GM21786 (cell line): ENCODE measurements at regions not wholly inside any gene's neighbourhood (a gene's known extent, or its start where the extent isn't known, plus 50 kb on each side); places are given as distances from the start of the nearest gene placed in this dataset.

ENCODE experiments used
- ATAC-seq: cut with Tn5 transposase; IDR thresholded peaks from one replicate; pipeline ENCODE4 v1.9.1; 2021; ENCODE audit not compliant: unreplicated experiment

DNA sequence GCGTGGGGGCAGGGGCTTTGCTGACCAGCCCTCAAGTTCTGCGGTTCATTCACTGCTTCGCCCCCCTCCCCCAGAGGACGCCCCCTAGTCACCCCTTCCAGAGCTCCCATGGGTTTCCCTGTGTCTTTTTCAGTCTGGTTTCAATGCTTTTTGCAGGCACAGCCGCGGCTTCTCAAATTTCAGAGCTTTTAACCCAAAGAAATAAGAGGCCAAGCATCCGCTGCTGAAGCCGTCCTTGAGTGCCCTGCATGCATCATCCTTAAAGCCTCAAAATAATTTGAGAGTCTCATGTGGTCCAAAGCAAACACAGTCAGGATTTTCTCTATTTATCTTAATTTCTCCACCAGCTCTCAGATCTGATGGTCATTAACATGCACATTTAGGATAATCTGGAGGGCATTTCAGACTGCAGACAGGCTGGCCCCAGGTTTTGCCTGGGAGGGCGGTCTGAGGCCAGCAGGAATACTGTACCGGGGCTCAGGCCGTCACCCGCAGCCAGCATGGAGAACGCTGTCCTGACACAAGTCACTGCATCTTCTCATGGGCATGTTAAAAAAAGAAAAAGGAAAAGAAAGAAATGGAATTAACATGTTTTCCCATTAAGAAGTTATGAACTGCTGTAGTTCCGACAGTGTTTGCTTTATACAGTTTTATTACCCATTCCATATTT lies 420.8 kb upstream of the IRX4 start:
- ATAC-seq, result no peak

DNA sequence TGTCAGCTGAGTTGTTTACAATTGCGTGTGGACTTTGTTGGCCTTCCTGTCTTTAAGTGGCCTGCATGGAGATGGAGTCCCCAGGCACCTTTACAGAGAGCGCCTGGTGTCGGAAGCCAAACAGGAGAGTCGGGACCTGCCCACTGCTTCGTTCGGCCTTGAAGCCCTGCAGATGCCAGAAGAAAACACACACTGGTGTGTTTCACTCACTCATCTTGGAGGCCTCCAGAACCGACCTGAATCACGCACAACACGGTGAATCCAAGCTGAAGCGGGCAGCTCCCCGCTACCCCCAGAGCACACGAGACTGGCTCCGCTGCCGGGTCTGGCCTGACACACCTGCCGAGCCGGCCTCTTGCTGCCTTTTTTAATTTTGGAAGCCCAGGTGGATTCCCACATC lies 419.4 kb upstream of the IRX4 start:
- no peak for ATAC-seq

DNA sequence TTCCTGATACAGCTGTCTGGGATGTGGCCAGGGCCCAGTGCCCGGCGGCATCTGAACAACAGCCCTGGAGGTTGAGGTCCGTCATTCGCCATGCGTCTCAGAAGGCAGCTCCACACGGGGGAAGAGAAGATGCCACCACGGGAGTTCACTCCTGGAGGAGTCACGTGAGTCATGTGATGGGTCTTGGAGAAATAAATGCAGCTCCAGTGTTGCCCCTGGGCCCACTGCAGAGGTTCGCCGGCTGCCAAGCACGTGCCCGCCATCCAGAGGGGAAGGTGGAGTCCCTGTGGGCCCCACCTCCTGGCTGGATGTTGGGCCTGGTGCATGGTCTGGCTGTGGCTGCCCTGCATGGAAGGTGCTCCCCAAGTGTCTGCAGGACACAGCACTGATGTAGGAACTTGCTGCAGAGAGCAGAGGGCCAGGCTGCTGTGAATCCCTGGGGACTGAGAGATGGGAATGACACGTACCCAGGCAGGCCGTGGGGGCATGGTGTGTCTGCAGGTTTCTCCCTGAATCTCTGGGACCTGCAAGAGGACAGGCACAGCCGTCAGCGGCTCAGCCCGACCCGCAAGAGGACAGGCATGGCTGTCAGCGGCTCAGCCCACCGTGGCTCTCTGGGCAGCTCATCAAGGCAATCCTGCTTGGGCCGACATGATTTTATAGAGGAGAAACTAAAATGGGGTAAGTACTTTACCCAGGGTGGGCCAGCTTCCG lies 418.3 kb upstream of the IRX4 start:
- no peak for ATAC-seq

DNA sequence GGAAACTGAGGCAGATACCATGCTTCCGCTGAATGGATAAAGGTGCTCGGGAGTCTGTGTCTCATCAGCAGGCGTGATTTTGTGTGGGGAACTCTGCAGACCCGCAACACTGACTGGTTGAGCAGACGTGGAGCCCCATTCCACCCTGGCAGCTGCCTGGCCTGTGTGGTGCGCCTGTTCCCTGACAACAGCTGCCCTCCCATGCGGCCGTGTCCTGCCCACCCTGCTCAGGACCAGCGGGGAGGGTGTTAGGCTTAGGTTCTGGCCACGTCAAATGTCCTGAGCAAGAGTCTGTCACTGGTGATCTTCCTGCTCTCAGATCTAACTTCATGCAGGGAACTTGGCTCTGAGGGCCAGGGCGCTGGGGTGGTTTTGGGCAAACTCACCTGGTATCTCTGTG lies 417.7 kb upstream of the IRX4 start:
- ATAC-seq, result no peak

DNA sequence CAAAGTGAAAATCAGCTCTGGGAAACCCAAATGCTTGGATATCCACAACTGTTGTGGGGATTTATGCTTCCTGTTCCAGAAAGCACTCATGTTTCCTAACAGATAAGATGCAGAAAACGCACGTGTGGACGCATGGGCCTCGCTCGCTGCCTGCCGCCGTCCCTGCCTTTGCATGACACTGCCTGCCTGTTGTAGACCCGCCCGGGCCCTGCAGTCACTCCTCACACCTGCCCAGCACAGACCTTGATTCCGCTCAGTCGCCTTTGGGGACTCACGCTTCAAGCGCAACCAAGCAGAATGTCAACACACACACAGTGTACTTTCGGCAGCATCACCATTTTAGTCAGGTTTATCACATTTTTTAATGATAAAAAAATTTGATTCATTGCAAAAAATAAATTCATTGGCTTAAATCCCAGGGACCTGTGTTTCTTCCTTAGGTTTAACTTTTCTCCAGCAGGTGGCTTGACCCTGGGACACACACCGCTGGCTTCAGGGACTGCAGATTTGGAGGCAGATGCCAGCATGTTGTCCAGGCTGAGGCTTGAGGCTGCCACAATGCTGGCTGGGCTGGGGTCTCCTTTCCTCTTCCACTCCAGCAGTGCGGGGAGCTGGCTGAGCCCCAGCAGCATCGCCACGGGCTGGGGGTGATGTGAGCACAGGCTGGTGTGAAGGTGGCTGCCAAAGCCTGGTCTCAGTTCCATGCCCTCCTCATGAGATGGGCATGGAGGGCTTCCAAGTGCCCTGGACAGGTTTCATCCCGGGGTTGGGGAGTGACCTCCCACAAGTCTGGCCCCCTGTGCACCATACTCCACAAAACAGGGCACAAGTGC lies 416.9 kb upstream of the IRX4 start:
- ATAC-seq, result no peak

DNA sequence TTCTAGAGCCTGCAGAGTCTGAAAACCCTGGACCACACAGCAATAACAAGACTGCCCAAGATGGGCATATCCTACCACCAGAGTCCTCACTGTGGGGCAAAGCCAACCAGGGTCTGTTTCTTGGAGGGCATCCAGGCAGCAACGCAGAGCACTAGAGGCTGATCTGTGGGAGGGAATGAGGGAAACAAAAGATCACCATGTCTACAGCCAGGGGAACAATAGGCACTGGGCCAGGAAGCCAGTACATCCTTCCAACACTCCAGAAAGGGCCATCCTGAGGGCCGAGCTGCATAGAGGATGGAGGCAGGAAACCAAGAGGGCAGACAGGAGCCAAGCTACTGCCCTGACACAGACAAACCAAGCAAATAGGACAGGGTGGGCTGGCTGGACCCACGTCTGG lies 416.1 kb upstream of the IRX4 start:
- ATAC-seq, result no peak

DNA sequence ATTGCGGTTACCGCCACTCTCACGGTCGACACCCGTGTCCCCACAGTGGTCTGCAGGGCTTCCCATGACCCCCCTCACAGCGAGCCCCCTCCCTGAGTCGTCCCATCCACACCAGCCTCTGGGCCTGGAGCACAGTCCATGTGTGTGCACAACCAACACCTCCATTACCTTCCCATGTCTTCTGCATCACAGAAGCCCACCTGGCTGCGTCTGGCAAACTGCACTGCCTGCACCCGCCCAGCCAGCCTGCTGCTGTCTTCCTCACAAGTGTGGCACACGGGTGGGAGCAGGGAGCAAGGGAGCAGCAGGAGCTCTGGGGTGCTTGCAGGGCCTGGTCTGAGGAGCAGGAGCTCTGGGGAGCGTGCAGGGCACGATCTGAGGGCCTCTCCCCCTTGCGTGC lies 415.3 kb upstream of the IRX4 start:
- no peak for ATAC-seq

DNA sequence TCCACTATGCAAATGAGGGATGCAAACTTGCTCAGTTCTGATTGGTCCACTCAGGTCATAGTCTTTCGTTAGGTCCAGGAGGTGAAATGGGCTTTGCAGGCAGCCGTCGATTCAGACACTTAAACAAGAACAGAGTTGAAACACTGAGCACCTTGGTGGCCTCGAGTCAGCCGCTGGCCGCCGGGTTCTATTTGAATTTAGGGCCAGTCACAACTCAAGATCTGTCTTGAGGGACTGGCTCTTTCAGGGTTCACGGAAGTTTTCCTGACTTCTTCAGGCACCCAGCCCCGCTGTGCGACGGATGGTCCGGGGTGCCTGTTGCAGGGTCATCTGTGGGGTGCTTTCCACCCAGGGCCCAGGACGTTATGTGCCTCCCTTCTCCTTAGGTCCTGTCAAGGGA lies 412.8 kb upstream of the IRX4 start:
- no peak for ATAC-seq

DNA sequence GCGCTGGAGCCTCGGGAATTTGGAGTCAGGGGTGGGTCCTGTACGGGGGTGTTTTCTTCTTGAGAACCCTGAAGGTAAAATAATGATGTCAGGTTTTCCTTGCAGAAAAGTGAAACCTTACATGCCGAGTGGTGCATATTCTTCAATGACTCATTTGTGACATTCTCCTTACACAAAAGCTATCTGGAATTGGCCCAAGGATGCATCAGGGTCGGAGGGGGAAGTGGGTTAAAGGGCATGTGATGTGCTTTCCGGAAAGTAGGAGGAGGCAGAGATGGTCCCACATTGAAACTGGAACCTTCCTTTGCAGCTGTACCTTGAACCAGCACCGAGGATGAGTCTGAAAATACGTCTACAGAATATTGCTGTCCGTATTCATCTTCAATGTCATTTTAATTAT lies 411.2 kb upstream of the IRX4 start:
- ATAC-seq, result no peak

DNA sequence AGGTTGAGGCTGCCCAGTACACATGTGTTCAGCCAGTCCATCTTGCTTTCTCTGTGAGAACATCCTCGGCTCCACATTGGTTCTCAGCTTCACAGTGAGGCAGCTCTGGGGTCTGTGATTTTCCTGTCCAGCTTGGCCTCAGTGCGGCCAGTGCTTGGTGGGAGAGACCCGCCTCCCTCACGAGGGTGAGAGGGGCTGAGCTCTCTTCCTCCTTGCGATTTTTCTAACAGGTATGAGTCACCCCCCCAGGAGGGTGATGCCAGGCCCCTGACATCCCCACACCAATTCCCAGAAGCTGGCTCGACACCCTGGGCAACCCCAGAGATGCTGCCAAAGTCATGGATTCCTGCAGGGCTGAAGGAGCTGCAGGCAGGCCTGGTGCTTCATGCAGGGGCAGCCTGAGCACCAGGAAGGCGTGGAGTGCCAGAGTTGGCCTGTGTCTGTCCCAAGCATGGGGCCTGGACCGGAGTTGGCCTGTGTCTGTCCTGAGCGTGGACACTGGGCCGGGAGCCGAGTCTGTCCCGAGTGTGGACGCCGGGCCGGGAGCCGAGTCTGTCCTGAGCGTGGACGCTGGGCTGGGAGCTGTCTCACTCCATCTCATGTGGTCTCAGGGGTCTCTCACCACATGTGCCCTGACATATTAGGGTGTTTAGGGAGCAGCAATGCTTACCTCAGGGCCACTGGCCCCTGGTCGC lies 408.6 kb upstream of the IRX4 start:
- no peak for ATAC-seq

DNA sequence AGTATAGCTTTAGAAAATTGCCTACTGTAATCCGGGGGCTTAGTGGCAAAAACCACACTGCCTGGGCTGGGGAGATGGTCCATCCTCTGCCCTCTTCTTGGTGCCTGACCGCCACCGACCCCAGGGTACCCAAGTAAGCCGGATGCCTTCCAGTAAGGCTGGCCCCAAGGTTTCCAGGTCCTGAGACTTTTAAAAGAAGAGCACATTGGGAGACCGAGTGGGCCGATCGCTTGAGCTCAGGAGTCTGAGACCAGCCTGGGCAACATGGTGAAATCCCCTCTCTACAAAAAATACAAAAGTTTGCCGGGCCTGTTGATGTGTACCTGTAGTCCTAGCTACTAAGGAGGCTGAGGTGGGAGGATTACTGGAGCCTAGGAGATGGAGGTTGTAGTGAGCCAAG lies 406.7 kb upstream of the IRX4 start:
- ATAC-seq, result no peak

DNA sequence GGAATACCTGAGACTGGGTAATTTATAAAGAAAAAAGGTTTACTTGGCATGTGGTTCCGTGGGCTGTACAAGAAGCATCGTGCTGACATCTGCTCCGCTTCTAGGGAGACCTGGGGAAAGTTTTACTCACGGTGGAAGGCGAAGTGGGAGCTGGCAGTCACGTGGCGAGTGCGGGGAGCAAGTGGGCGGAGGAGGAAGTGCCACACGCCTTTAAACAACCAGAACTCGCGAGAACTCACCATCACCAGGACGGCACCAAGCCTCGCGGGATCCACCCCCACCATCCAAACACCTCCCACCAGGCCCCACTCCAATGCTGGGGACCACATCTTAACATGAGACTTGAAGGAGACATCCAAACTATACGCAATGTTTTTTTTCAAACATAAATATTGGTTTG lies 406.2 kb upstream of the IRX4 start:
- ATAC-seq, result no peak

DNA sequence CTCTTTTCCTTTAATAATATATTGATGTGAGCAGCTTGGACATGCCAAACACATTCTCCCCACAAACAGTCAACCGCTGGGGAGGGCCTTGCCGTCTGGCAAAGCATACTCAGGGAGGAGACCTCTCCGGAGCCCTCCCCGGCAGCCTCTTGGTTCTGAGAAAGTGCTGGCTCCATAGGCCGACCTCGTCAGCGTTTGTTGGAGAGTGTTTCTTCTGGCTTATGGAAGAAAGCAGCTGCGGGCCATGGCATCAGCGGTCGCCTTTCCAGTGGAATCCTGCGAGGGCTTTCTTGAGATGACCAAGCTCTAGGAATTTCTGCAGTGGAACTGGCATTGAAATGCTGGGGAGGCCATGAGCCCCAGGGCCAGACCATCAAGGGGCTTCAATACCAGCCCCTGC lies 405.7 kb upstream of the IRX4 start:
- no peak for ATAC-seq

DNA sequence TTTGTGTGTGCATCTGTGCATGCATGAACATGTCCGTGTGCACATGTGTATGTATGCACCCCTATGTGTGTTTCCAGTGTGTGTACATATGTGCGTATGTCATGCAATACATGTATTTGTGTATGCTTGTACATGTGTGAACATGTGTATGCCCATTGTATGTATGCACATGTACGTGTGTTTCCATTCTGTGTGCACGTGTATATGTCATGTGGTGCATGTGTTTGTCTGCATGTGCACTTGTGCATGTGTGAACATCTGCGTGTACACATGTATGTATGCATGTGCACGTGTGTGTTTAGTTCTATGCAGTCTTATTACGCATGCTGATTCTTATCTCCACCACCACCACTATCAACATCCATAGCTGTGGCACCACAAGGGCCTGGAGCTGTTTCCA lies 403.5 kb upstream of the IRX4 start:
- ATAC-seq, result no peak

DNA sequence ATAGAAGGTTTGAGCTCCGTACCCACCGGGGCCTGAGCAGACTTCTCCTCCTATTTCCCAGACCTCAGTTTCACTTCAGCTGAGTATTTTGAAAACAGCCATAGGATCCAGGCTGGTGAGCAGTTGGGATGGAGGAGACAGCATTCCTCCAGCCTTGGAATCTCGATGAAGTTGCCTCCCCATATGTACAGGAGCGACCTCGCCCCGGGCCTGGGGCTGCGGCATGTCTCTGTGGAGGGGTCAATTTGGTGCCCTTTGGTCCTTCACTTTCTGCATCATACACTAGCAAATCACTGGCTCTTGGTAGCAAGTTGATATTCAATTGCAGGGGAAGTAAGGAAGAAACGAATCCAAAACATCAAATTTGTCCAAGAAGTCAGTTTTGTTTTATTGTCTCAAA lies 402.0 kb upstream of the IRX4 start:
- no peak for ATAC-seq

DNA sequence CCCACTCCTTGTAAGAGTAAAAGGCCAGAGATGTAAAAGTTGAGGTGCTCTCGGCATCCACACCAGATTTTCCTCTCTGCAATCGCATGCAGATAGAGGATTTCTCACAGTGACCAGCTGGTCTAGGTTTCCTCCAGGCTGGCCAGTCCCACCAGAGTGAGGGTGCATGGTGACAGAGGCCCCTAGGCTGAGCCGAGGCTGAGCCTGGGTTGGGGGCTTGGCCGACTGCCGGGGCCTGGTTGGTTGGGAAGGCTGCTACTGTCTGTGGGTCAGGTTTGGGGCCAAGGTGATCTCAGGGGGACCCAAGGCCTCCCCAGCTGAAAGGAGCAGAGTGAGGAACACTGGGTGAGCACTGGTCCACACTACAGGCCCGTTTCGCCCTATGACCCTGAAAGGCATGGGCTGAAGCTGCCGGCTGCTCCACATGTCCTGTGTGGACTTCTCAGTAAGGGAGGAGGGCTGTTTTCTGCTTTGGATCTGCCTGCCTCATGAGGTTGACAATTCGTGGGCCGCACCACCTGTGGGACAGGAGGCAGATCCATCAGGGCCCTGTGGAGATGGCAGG lies 400.8 kb upstream of the IRX4 start:
- no peak for ATAC-seq

DNA sequence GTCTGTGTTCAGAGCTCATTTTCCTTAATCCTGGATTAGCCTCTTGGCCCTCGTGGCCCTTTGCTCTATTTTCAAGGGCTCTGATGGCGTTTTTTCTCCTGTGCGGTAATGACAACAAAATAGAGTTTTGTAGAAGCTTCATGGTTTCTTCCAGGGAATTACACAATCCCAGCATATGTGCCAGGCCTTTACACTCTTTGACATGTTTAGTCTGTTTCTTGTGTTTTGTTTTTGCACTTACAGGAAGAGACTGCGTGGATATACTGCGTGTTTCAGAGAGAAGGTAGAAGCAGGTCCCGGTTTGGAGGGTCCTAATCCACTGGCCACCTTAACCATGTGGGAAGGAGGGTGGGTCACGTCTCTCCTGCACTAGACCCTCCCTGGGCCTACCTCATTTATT lies 400.2 kb upstream of the IRX4 start:
- ATAC-seq, result no peak

DNA sequence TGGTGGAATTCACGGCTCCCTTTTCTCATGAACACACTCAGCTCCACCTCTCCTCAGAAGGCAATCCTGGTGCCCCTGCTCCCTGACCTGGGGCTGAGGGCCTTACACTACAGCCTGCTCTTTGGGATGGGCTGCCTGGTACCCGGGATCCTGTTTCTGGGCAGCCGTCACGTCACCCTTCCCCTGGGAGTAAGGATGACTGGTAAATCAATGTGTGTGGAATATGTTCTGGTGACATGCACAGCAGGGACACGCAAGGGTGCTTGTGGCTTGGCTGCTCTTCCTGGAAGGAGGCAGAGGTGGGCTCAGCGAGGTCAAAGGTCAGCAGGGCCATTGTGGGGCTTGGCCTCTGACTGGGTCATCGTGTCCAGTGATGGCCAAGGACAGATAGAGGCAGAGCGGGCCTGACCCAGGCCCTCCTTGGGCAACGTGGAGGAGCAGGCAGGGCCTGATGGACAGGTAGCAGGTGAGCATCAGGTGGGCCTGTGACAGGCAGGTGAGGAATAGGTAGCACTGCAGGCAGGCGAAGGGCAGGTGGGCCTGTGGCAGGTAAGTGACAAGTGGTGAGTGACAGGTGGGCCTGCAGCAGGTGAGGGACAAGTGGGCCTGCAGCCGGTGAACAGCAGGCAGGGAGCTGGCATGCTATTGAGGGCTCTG lies 399.4 kb upstream of the IRX4 start:
- ATAC-seq, result no peak

DNA sequence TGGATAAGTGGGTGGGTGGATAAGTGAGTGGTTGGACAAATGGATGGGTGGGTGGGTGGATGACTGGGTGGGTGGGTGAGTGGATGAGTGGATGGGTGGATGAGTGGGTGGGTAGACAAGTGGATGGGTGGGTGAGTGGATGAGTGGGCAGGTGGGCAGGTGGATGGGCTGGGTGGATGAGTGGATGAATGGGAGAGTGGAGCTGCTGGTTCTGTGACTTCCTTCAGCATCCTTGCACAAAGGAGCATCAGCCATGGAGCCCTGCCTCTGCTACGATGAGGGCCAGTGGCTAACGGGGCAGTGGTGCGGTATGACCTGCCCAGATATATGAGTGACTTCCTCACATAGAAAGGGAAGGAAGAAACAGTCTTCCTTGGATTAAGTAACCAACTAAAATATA lies 398.7 kb upstream of the IRX4 start:
- ATAC-seq, result no peak

DNA sequence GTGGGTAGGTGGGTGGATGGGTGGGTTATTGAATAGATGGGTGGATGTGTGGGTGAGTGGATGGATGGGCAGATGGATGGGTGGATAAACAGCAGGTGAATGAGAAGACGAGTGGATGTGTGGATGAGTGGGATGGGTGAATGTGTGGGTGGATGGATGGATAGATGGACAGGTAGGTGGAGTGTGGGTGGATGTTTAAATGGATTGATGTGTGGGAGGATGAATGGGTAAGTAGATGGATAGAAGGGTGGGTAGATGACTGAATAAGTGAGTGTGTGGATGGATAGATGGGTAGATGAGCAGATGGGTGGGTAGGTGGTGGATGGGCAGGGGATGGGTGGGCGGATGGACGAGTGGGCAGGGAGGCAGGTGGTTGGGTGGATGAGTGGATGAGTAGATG lies 397.6 kb upstream of the IRX4 start:
- ATAC-seq, result no peak
